ENCODE measurements at regions not wholly inside any gene's neighbourhood (a gene's known extent, or its start where the extent isn't known, plus 50 kb on each side); places are given as distances from the start of the nearest gene placed in this dataset.

- Histone ChIP-seq H3K4me3 (ENCODE audit: insufficient read depth, low read length, poor library complexity, severe bottlenecking) (no peak overlapping the region), H3K36me3 (ENCODE audit: low read length) (no peaks in the 10 kb centered on the region), H2AFZ (ENCODE audit: low read depth, low read length, severe bottlenecking) (no peak overlapping the region), H3K9me2 (replicated peaks; ENCODE audit: insufficient read depth, low read length) (no peaks in the 10 kb centered on the region), H3K9me3 (ENCODE audit: insufficient read depth, low read length) (no peaks in the 10 kb centered on the region), H4K20me1 (ENCODE audit: low read depth, low read length) (no peaks in the 10 kb centered on the region), H3K9ac (ENCODE audit: low read length) (no peak overlapping the region), H3K4me2 (ENCODE audit: low read depth, low read length, poor library complexity, severe bottlenecking) (no peak overlapping the region), H3K27me3 (ENCODE audit: low read length) (no peaks in the 10 kb centered on the region), H3F3A (ENCODE audit: insufficient read depth) (no peaks in the 10 kb centered on the region), H3K79me2 (ENCODE audit: insufficient read depth, low read length) (no peaks in the 10 kb centered on the region), H3K27ac (ENCODE audit: low read depth, low read length) (no peak overlapping the region)
- no peak for TF ChIP-seq CTCF (IDR thresholded peaks at IDR 0.05; ENCODE audit: insufficient read depth, low read length, poor library complexity, severe bottlenecking)
- TF ChIP-seq EZH2phosphoT487 (conservative IDR thresholded peaks at IDR 0.05; ENCODE audit: low read length) = no peak
Observed at GRCh38 chr16:59758848-59759247, 1024.7 kb upstream of the GOT2 start.

GRCh38 chr16:59754854-59755253, 1020.7 kb upstream of the GOT2 start:
- Histone ChIP-seq H3K27ac (ENCODE audit: low read depth, low read length) (no peak overlapping the region), H3K36me3 (ENCODE audit: low read length) (no peaks in the 10 kb centered on the region), H3K9me2 (replicated peaks; ENCODE audit: insufficient read depth, low read length) (no peaks in the 10 kb centered on the region), H4K20me1 (ENCODE audit: low read depth, low read length) (no peaks in the 10 kb centered on the region), H3K79me2 (ENCODE audit: insufficient read depth, low read length) (no peaks in the 10 kb centered on the region), H2AFZ (ENCODE audit: low read depth, low read length, severe bottlenecking) (no peak overlapping the region), H3K27me3 (ENCODE audit: low read length) (no peaks in the 10 kb centered on the region), H3K4me2 (ENCODE audit: low read depth, low read length, poor library complexity, severe bottlenecking) (no peak overlapping the region), H3K4me3 (ENCODE audit: insufficient read depth, low read length, poor library complexity, severe bottlenecking) (no peak overlapping the region), H3K9me3 (ENCODE audit: insufficient read depth, low read length) (no peaks in the 10 kb centered on the region), H3K9ac (ENCODE audit: low read length) (no peak overlapping the region), H3F3A (ENCODE audit: insufficient read depth) (no peaks in the 10 kb centered on the region)
- TF ChIP-seq CTCF (IDR thresholded peaks at IDR 0.05; ENCODE audit: insufficient read depth, low read length, poor library complexity, severe bottlenecking) = no peak
- no peak for TF ChIP-seq EZH2phosphoT487 (conservative IDR thresholded peaks at IDR 0.05; ENCODE audit: low read length)

- TF ChIP-seq EZH2phosphoT487 (conservative IDR thresholded peaks at IDR 0.05; ENCODE audit: low read length) = no peak
- TF ChIP-seq CTCF (IDR thresholded peaks at IDR 0.05; ENCODE audit: insufficient read depth, low read length, poor library complexity, severe bottlenecking) = no peak
Observed at GRCh38 chr16:59749662-59750336, 1015.7 kb upstream of the GOT2 start.

More at GRCh38 chr16:59749662-59750336, 1015.7 kb upstream of the GOT2 start:
- Histone ChIP-seq H3K79me2 (ENCODE audit: insufficient read depth, low read length) (no peaks in the 10 kb centered on the region), H3K27me3 (ENCODE audit: low read length) (no peaks in the 10 kb centered on the region), H3F3A (ENCODE audit: insufficient read depth) (no peaks in the 10 kb centered on the region), H3K4me2 (ENCODE audit: low read depth, low read length, poor library complexity, severe bottlenecking) (no peak overlapping the region), H4K20me1 (ENCODE audit: low read depth, low read length) (no peaks in the 10 kb centered on the region), H2AFZ (ENCODE audit: low read depth, low read length, severe bottlenecking) (no peak overlapping the region), H3K36me3 (ENCODE audit: low read length) (no peaks in the 10 kb centered on the region), H3K9me3 (ENCODE audit: insufficient read depth, low read length) (no peaks in the 10 kb centered on the region), H3K9me2 (replicated peaks; ENCODE audit: insufficient read depth, low read length) (no peaks in the 10 kb centered on the region), H3K27ac (ENCODE audit: low read depth, low read length) (no peak overlapping the region), H3K4me3 (ENCODE audit: insufficient read depth, low read length, poor library complexity, severe bottlenecking) (no peak overlapping the region), H3K9ac (ENCODE audit: low read length) (no peak overlapping the region)

Measured in SU-DHL-6 (cell line).